Urinary bladder (tissue), 3 donors: ENCODE measurements at regions not wholly inside any gene's neighbourhood (a gene's known extent, or its start where the extent isn't known, plus 50 kb on each side); places are given as distances from the start of the nearest gene placed in this dataset.

ENCODE experiments used
- DNase-seq: peaks from one replicate; pipeline ENCODE4 v3.0.0-alpha.2; 2015; ENCODE audit errors: extremely low spot score
- H3K27ac ChIP-seq: one replicate; pipeline ENCODE4 v1.5.1; 2013; ENCODE audit warnings: low read depth, mild to moderate bottlenecking, moderate library complexity
- H3K36me3 ChIP-seq: one replicate; pipeline ENCODE4 v1.6.1; 2013; ENCODE audit warnings: mild to moderate bottlenecking, moderate library complexity; ENCODE audit not compliant: insufficient read depth
- H3K4me1 ChIP-seq: one replicate; pipeline ENCODE4 v1.6.1; 2013; ENCODE audit warnings: mild to moderate bottlenecking, moderate library complexity; ENCODE audit not compliant: insufficient read depth
- H3K4me3 ChIP-seq: one replicate; pipeline ENCODE4 v1.5.1; 2013; ENCODE audit warnings: low read depth, low read length
- WGBS: extraction: QIAGEN DNeasy Blood & Tissue Kit; methylation state at CpG from one replicate; pipeline ENCODE4 v1.1.7; 2013; 5-methylcytosine and 5-hydroxymethylcytosine counted together
- donor health status: healthy with polysubstance abuse.
- donor health status: healthy.

DNA sequence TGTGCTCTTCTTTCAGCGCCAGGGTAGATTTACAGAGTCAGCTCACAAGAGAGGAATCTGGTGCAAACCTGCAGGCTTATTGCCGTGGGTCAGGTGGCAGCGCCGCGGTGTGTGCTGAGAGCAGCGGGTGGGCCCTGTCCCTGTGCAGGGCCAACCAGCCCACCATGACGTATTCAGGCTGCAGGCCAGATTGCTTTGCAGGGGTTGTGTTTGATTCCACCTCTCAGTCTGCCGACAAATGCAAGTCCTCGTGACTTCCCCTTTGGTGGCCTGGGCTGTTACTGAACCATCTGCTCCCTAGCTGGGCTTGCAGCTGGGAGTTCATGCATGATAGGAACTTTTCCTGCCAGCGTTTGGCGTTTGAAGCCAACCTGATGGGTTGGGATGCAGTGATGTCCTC, 66.7 kb upstream of the LEP start:
- Histone ChIP-seq H3K4me3 (no peak overlapping the region), H3K4me1 (no peaks in the 10 kb centered on the region)

DNA sequence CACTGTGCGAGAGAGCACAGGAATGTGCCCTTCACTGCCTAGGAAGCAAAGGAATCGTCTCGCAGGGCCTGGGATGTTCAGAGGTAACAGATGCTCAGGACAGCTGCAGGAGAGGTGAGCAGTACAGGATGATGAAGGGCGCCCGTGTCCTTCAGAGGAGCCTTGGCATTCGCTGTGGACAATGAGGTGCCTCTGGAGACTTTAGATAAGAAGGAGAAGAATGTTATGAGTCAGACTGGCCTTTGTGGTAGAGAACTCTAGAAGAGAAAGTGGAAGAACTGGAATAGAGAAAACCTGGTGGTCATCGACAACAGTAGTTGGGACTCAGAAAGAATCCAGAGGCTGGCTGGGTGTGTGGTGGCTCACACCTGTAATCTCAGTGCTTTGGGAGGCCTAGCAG, 64.4 kb upstream of the LEP start:
- 81% methylated on average over 7 of the region's 7 CpGs for WGBS
- no peak overlapping the region for H3K27ac ChIP-seq
- DNase-seq = no peak

More for the DNA sequence above, 66.7 kb upstream of the LEP start:
- DNase-seq = no peak
- Histone ChIP-seq H3K27ac (no peak overlapping the region), H3K36me3 (no peaks in the 10 kb centered on the region)
- 77% methylated on average over 11 of the region's 11 CpGs for WGBS

DNA sequence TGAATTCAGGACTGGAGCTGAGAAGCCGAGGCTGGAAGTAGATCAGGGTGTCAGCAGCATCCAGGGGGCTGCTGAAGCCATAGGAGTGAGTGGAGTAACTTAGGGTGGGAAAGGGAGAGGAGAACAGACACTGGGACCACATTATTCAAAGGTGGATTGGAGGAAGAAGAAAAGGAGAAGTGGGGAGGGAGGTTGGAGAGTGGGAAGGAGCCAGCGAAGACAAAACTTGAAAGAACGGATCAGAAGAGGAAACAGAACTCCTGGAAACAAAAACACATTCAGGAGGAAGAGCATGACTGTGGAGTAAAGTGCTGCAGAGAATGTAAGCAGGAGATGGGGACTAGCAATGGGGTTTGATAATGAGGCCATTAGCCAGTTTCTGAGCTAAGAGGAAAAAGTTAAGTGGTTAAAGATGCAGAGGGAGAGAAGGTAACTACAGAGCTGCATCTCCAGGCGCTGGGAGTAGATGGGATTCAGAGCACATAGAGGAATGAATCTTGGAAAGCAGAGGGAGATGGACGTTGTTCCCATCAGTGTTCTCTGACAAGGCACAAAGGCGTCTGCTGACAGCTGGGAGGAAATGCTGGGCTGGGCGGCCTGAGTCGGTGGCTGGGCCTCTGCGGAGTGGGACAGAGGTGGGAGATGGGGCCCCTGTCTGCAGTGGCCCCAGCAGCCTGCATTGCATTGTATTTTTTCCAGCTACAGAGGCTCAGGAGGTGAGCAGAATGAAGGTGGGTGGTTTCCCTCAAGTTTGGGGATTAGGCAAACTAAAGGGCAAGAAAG, 63.1 kb upstream of the LEP start:
- Histone ChIP-seq H3K27ac (no peak overlapping the region), H3K4me3 (no peak overlapping the region), H3K4me1 (no peaks in the 10 kb centered on the region), H3K36me3 (no peaks in the 10 kb centered on the region)
- 42% methylated on average over 9 of the region's 9 CpGs for WGBS
- no peak for DNase-seq

More for the DNA sequence above, 64.4 kb upstream of the LEP start:
- H3K4me1 ChIP-seq = no peaks in the 10 kb centered on the region
- H3K4me3 ChIP-seq = no peak overlapping the region
- no peaks in the 10 kb centered on the region for H3K36me3 ChIP-seq

DNA sequence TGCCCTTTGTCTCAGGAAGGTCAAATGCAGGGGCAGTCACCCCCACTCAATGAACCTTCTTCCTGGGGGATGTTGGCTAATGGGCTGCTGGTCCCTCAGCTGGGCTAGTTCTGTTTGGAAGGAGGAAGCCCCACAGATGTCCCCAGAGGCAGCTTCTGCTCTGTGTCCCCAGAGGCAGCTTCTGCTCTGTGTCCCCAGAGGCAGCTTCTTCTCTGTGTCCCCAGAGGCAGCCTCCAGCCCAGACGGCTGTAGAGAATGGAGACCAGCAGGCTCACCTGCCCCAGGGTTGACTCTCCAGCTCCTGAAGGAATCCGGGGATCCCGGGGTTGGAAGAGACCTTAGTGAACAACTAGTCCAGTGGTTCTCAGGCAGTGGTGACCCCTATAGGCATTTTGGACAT, 62.5 kb upstream of the LEP start:
- WGBS = 89% methylated on average over 3 of the region's 3 CpGs
- no peak overlapping the region for H3K4me3 ChIP-seq
- H3K36me3 ChIP-seq = no peaks in the 10 kb centered on the region
- DNase-seq = no peak
- no peaks in the 10 kb centered on the region for H3K4me1 ChIP-seq
- no peak overlapping the region for H3K27ac ChIP-seq

DNA sequence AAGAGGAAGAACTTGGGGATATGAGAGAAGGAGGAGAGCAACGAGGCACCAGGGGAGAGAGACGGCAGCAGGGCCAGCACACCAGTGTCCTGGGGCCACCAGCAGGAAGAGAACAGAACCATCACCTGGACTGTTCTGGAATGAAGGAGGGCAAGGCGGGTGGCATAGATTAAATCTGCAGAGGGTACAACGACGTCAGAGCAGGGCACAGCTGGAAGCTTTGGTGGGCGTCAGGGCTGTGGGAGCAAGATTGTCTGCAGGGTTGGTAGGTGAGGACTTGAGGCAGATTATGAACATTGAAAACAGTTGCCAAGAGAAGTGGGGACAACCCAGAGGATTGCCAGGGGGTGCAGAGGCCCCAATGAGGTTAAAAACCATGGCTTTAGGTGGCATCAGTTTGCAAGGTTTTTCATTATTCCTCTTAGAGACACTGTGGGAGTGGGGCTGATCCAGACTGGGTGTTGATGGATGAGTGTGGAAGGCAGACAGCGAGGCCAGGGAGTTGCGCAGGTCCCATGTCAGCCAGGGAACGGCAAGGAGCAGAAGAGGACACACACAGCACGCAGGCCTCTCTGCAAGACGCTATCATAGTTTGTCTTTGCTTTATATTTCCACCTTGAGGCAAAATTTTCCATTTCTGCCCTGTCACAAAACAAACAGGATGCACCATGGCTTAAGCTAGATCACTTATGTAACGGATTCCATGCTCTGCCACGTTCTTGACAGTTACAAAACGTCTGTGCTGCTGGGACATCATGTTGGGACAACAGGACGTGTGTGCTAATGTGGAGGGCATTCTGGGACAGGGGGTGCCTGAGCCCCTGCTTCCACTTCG, 52.5 kb upstream of the LEP start:
- no peak for DNase-seq
- Histone ChIP-seq H3K4me3 (no peak overlapping the region), H3K4me1 (no peaks in the 10 kb centered on the region), H3K27ac (no peak overlapping the region), H3K36me3 (no peaks in the 10 kb centered on the region)
- WGBS = 66% methylated on average over 16 of the region's 16 CpGs

DNA sequence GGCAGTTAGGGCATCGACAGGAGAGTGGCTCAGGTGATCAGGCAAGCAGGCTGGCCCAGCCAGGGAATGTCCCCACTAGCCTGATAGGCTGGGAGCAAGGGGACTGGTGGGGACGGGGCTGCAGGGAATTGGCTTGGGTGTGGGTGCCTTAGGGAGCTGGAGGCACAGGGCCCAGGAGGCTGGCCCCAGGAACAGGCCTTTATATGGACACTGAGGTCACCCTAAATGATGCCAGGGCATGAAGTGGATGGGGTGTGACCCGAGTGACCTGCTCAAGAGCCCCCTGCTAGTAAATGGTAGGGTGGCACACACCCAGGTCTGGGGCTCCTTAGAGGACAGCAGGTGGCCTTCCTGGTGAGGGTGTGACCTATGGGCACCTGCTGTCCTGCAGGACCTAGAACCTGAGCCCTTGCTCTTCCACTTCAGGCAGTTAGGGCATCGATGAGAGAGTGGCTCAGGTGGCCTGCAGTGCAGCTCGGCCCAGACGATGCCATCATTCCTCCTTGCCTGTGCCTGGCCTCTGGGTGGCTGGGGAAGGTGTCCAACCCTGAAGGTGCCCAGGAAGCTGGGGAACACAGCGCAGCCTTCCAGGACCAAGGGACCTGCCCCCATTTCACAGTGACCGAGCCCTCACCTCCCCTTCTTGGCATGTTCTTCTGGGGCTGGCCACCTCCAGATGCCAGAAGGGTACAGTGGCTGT, 51.7 kb upstream of the LEP start:
- DNase-seq = no peak
- no peak overlapping the region for H3K4me3 ChIP-seq
- no peak overlapping the region for H3K27ac ChIP-seq
- no peaks in the 10 kb centered on the region for H3K36me3 ChIP-seq
- H3K4me1 ChIP-seq = no peaks in the 10 kb centered on the region
- 87% methylated on average over 8 of the region's 8 CpGs for WGBS

DNA sequence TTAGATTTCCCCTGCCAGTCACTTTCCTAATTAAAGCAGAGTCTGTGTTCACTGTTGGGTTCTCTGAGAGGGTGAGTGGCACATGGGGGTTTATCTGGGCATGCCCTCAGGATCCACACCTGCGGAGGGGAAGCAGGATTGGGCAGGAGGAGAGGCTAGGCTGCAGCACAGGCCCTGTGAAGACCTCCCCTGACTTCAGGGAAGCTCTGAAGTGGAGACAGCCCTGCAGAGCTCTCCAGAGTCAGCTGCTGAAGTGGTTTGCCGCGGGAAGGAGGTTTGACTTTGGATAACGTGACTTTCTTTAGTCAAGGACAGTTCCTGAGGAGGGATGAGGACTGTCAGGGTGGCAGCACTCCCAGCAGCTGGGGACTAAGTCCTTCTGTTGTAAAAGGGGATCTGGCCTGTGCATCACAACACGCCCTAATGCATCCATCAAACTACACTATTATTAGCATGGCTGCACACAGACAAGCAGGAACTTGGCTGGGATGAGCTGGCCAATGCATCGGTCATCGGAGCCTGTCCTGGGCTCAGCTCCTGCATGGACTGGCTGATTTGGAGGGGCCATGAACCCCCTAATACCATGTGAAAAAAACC, 50.9 kb upstream of the LEP start:
- Histone ChIP-seq H3K4me3 (no peak overlapping the region), H3K36me3 (no peaks in the 10 kb centered on the region), H3K4me1 (no peaks in the 10 kb centered on the region), H3K27ac (no peak overlapping the region)
- 49% methylated on average over 7 of the region's 7 CpGs for WGBS
- DNase-seq = no peak

DNA sequence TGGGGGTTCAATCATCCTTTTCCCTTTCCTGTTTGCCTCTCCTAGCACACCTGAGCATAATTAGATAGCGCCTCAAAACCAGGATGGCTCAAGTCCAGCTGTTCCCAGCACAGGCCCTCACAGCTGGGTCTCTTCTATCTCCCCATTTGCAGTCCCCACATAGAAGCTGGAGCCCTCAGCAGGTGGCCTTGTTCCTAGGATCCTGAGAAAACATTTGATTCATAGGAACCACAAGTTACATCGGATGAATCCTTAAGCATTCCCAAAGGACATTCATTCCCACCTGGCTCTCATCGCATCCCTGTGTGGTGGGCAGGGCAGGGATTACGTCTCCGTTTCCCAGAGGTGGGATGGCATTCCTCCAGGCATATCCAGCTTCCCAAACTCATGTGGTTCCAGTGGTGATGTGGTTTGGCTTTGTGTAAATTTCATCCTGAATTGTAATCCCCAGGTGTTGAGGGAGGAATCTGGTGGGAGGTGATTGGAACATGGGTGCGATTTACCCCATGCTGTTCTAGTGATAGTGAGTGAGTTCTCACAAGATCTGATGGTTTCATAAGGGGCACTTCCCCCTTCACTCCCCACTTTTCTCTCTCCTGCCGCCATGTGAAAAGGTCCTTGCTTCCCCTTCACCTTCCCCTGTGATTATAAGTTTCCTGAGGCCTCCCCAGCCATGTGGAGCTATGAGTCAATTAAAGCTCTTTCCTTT, 49.8 kb upstream of the LEP start:
- Histone ChIP-seq H3K27ac (no peak overlapping the region), H3K4me3 (no peak overlapping the region), H3K4me1 (no peaks in the 10 kb centered on the region), H3K36me3 (no peaks in the 10 kb centered on the region)
- DNase-seq = no peak
- WGBS = 66% methylated on average over 7 of the region's 7 CpGs
